HepG2 (cell line): ENCODE measurements at regions not wholly inside any gene's neighbourhood (a gene's known extent, or its start where the extent isn't known, plus 50 kb on each side); places are given as distances from the start of the nearest gene placed in this dataset.

ENCODE experiments used
- CTCF ChIP-seq: sonication (generic); formaldehyde crosslinking; IDR thresholded peaks from 2 replicates; pipeline ENCODE4 v1.5.0; 2020; ENCODE audit warnings: mild to moderate bottlenecking, missing genetic modification reagents, moderate library complexity
- EZH2 ChIP-seq: conservative IDR thresholded peaks from 2 replicates; pipeline ENCODE4 v1.6.1; 2012; ENCODE audit warnings: mild to moderate bottlenecking, low read depth, low read length, moderate library complexity
- NFYB ChIP-seq: sonication (generic); formaldehyde crosslinking; IDR thresholded peaks from 2 replicates; pipeline ENCODE4 v1.4.0; 2020; ENCODE audit warnings: missing genetic modification reagents
- ZNF232 ChIP-seq: sonication (generic); formaldehyde crosslinking; IDR thresholded peaks from 2 replicates; pipeline ENCODE4 v1.4.0; 2020; ENCODE audit warnings: missing genetic modification reagents, borderline replicate concordance
- TF ChIP-seq, protein P1 (sequence below): IDR thresholded peaks from 2 replicates; pipeline ENCODE4 v1.6.1; 2016; ENCODE audit warnings: control low read depth

DNA sequence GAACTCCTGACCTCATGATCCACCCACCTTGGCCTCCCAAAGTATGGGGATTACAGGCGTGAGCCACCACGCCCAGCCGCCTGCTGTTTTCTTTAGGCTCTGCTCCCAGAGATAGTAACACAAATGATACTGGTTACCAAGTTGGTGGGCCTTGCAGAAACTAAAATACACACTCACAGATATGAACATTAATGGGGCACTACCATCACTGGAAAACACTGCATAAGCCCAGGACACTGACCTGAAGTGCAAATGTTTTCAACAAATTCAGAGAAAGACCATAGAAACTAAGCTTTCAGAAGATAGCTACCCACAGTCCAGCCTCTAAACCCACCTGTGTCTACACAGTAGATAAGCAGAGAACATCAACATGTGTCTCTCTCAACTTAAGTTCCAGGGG, 180.5 kb downstream of the FCRL5 start:
- TF ChIP-seq, protein P1, sequence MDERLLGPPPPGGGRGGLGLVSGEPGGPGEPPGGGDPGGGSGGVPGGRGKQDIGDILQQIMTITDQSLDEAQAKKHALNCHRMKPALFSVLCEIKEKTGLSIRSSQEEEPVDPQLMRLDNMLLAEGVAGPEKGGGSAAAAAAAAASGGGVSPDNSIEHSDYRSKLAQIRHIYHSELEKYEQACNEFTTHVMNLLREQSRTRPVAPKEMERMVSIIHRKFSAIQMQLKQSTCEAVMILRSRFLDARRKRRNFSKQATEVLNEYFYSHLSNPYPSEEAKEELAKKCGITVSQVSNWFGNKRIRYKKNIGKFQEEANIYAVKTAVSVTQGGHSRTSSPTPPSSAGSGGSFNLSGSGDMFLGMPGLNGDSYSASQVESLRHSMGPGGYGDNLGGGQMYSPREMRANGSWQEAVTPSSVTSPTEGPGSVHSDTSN, result no peak
- no peak for TF ChIP-seq NFYB (CRISPR knock-in tag)
- TF ChIP-seq EZH2, result no peak
- TF ChIP-seq CTCF (CRISPR knock-in tag), result no peak
- TF ChIP-seq ZNF232, result no peak
